H9 (cell line): ENCODE measurements at regions not wholly inside any gene's neighbourhood (a gene's known extent, or its start where the extent isn't known, plus 50 kb on each side); places are given as distances from the start of the nearest gene placed in this dataset.
A peak's percentile ranks its signal among the peaks of the same experiment; 100 is the strongest.

ENCODE experiments used
- DNase-seq: peaks from one replicate; pipeline ENCODE4 v3.0.0-alpha.2; 2017
- H2AFZ ChIP-seq: one replicate; pipeline ENCODE4 v1.6.1; 2013; ENCODE audit warnings: mild to moderate bottlenecking, low read length, control low read depth, moderate library complexity
- H2AK5ac ChIP-seq: 2 replicates; pipeline ENCODE4 v1.6.1; 2013; ENCODE audit warnings: low read length, control low read depth, mixed read lengths; ENCODE audit not compliant: insufficient read length
- H2BK120ac ChIP-seq: one replicate; pipeline ENCODE4 v1.6.1; 2013; ENCODE audit warnings: low read depth, mild to moderate bottlenecking, low read length, control low read depth, inconsistent platforms; ENCODE audit not compliant: poor library complexity, severe bottlenecking
- H2BK12ac ChIP-seq: 2 replicates; pipeline ENCODE4 v1.6.1; 2013; ENCODE audit warnings: low read length, control low read depth, mixed read lengths, low read depth; ENCODE audit not compliant: insufficient read length
- H2BK15ac ChIP-seq: 2 replicates; pipeline ENCODE4 v1.6.1; 2013; ENCODE audit warnings: low read depth, low read length, control low read depth
- H2BK20ac ChIP-seq: one replicate; pipeline ENCODE4 v1.6.1; 2013; ENCODE audit warnings: low read depth, mild to moderate bottlenecking, low read length, control low read depth, inconsistent platforms; ENCODE audit not compliant: poor library complexity, severe bottlenecking
- H2BK5ac ChIP-seq: 2 replicates; pipeline ENCODE4 v1.6.1; 2013; ENCODE audit warnings: low read length, control low read depth, mixed read lengths; ENCODE audit not compliant: insufficient read length
- H3K14ac ChIP-seq: 2 replicates; pipeline ENCODE4 v1.6.1; 2013; ENCODE audit warnings: low read length, control low read depth; ENCODE audit not compliant: insufficient read depth
- H3K18ac ChIP-seq: 2 replicates; pipeline ENCODE4 v1.6.1; 2013; ENCODE audit warnings: low read depth, mild to moderate bottlenecking, mixed read lengths, low read length, control low read depth; ENCODE audit not compliant: insufficient read length
- H3K23ac ChIP-seq: 2 replicates; pipeline ENCODE4 v1.6.1; 2013; ENCODE audit warnings: low read length, control low read depth, mixed read lengths, low read depth; ENCODE audit not compliant: insufficient read length
- H3K23me2 ChIP-seq: 2 replicates; pipeline ENCODE4 v1.6.1; 2013; ENCODE audit warnings: low read depth, mild to moderate bottlenecking, mixed read lengths, low read length, control low read depth; ENCODE audit not compliant: insufficient read length, poor library complexity, severe bottlenecking
- H3K27ac ChIP-seq: 2 replicates; pipeline ENCODE4 v1.5.1; 2013; ENCODE audit warnings: low read length, control low read depth, mixed read lengths, low read depth; ENCODE audit not compliant: insufficient read length
- H3K27me3 ChIP-seq: 2 replicates; pipeline ENCODE4 v1.6.1; 2013; ENCODE audit warnings: low read length, control low read depth, inconsistent platforms; ENCODE audit not compliant: insufficient read depth
- H3K4ac ChIP-seq: 2 replicates; pipeline ENCODE4 v1.6.1; 2013; ENCODE audit warnings: low read depth, mild to moderate bottlenecking, control low read depth, inconsistent platforms, low read length, moderate library complexity
- H3K4me1 ChIP-seq: 2 replicates; pipeline ENCODE4 v1.6.1; 2013; ENCODE audit warnings: low read length, control low read depth, inconsistent platforms; ENCODE audit not compliant: insufficient read depth
- H3K4me2 ChIP-seq: 2 replicates; pipeline ENCODE4 v1.6.1; 2013; ENCODE audit warnings: low read length, control low read depth, mixed read lengths; ENCODE audit not compliant: insufficient read length, insufficient read depth
- H3K56ac ChIP-seq: 2 replicates; pipeline ENCODE4 v1.6.1; 2013; ENCODE audit warnings: low read depth, mild to moderate bottlenecking, mixed read lengths, low read length, control low read depth; ENCODE audit not compliant: insufficient read length
- H3K79me1 ChIP-seq: 2 replicates; pipeline ENCODE4 v1.6.1; 2013; ENCODE audit warnings: low read depth, mild to moderate bottlenecking, moderate library complexity, low read length, control low read depth, inconsistent platforms; ENCODE audit not compliant: insufficient read depth, poor library complexity, severe bottlenecking
- H3K79me2 ChIP-seq: 2 replicates; pipeline ENCODE4 v1.6.1; 2013; ENCODE audit warnings: low read length, control low read depth, inconsistent platforms; ENCODE audit not compliant: insufficient read depth
- H3K9ac ChIP-seq: 2 replicates; pipeline ENCODE4 v1.6.1; 2013; ENCODE audit warnings: low read length, control low read depth, mixed read lengths; ENCODE audit not compliant: insufficient read length; ENCODE audit errors: extremely low read depth
- H3K9me3 ChIP-seq: one replicate; pipeline ENCODE4 v1.6.1; 2013; ENCODE audit warnings: low read depth, low read length, inconsistent platforms; ENCODE audit not compliant: control insufficient read depth
- H3T11ph ChIP-seq: one replicate; pipeline ENCODE4 v1.6.1; 2013; ENCODE audit warnings: mild to moderate bottlenecking, low read length, control low read depth, inconsistent platforms
- H4K20me1 ChIP-seq: one replicate; pipeline ENCODE4 v1.6.1; 2013; ENCODE audit not compliant: control insufficient read depth, insufficient read length, insufficient read depth
- H4K5ac ChIP-seq: 2 replicates; pipeline ENCODE4 v1.6.1; 2013; ENCODE audit warnings: low read depth, mild to moderate bottlenecking, mixed read lengths, low read length, control low read depth; ENCODE audit not compliant: insufficient read length
- H4K8ac ChIP-seq: replicated peaks from 2 replicates; pipeline ENCODE4 v1.6.1; 2013; ENCODE audit warnings: low read length, control low read depth, mixed read lengths, low read depth; ENCODE audit not compliant: insufficient read length
- H4K91ac ChIP-seq: 2 replicates; pipeline ENCODE4 v1.6.1; 2013; ENCODE audit warnings: low read depth, mild to moderate bottlenecking, moderate library complexity, mixed read lengths, low read length, control low read depth; ENCODE audit not compliant: insufficient read length
- H3K27ac Mint-ChIP-seq, 3 experiments: 2 replicates in 2 of 3; 3 replicates in 1 of 3; pipeline ENCODE4 v1.8.0; 2020 to 2021; ENCODE audit warnings: mixed read lengths in 3 of 3, mild to moderate bottlenecking in 1 of 3, moderate library complexity in 1 of 3
- H3K27me3 Mint-ChIP-seq: 2 replicates; pipeline ENCODE4 v1.8.0; 2021; ENCODE audit warnings: low read depth, mild to moderate bottlenecking, moderate library complexity, mixed read lengths
- H3K36me3 Mint-ChIP-seq, 3 experiments: 2 replicates in 2 of 3; 3 replicates in 1 of 3; pipeline ENCODE4 v1.8.0; 2020 to 2021; ENCODE audit warnings: low read depth in 3 of 3, mixed read lengths in 3 of 3; ENCODE audit not compliant: insufficient read depth in 1 of 3
- H3K4me1 Mint-ChIP-seq, 2 experiments: 2 replicates each; pipeline ENCODE4 v1.8.0; 2020; ENCODE audit warnings: mixed read lengths in 2 of 2
- H3K4me3 Mint-ChIP-seq, 2 experiments: 2 replicates in 1 of 2; 3 replicates in 1 of 2; pipeline ENCODE4 v1.8.0; 2020 to 2021; ENCODE audit warnings: mild to moderate bottlenecking in 2 of 2, mixed read lengths in 2 of 2, moderate library complexity in 1 of 2
- H3K9me3 Mint-ChIP-seq, 2 experiments: 2 replicates in 1 of 2; 3 replicates in 1 of 2; pipeline ENCODE4 v1.8.0; 2020; ENCODE audit warnings: mild to moderate bottlenecking in 2 of 2, mixed read lengths in 2 of 2, moderate library complexity in 1 of 2
- WGBS: extraction: QIAGEN DNeasy Blood & Tissue Kit; methylation state at CpG from one replicate; pipeline ENCODE4 v1.1.7; 2013; ENCODE audit warnings: missing lambda C conversion rate, low lambda C conversion rate, mixed read lengths; ENCODE audit not compliant: insufficient read length; ENCODE audit errors: extremely low coverage; 5-methylcytosine and 5-hydroxymethylcytosine counted together
- TF ChIP-seq, protein P1 (sequence below): fragments of 200-600 bp; sonication (generic); conservative IDR thresholded peaks from 3 replicates; pipeline ENCODE4 v1.8.0; 2021; ENCODE audit warnings: antibody characterized with exemption, mild to moderate bottlenecking

DNA sequence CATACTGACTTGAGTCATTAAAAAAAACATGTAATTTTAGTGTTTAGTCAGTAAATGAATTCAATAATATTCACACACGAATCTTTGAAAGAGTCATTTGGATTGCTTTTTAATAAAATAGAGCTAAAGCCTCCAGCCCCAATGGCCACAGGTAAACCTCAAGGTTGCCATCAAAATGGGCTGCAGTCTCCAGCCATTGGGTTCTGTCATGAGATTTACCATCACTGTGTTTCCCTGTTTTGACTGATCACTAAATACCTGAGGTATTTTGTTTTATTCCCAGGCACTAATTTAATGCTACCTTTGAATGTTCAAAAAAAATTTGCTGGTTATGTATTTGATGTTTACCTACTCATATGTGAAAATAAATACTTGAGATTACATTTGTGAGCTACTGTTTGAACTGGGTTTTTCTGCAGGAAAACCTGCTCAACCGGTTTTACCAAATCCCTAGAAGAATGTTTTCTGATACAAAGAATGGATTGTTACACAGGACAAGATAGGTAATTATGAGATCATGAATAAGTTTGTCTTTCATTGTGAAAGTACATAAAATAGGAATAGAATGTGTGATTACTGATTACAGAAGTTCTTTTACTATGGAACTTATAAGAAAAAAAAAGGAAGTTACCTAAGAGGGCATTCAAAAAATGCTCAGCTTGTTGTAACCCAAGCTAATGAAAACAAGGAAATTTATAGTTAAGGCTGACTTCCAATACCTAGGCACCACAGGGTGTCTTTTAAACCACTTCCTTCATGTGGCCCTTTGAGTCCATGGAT, 391.3 kb downstream of the EFNB2 start:
- no peak overlapping the region for H3K18ac ChIP-seq
- H3K79me1 ChIP-seq, result no peaks in the 10 kb centered on the region
- no peak overlapping the region for H2BK15ac ChIP-seq
- H3K4me3 Mint-ChIP-seq, result no peak overlapping the region
- WGBS, result no CpG with 5 or more reads among the region's 2 CpGs
- H3K23me2 ChIP-seq, result no peaks in the 10 kb centered on the region
- no peak overlapping the region for H2AK5ac ChIP-seq
- DNase-seq, result no peak
- no peak overlapping the region for H4K91ac ChIP-seq
- TF ChIP-seq, protein P1, sequence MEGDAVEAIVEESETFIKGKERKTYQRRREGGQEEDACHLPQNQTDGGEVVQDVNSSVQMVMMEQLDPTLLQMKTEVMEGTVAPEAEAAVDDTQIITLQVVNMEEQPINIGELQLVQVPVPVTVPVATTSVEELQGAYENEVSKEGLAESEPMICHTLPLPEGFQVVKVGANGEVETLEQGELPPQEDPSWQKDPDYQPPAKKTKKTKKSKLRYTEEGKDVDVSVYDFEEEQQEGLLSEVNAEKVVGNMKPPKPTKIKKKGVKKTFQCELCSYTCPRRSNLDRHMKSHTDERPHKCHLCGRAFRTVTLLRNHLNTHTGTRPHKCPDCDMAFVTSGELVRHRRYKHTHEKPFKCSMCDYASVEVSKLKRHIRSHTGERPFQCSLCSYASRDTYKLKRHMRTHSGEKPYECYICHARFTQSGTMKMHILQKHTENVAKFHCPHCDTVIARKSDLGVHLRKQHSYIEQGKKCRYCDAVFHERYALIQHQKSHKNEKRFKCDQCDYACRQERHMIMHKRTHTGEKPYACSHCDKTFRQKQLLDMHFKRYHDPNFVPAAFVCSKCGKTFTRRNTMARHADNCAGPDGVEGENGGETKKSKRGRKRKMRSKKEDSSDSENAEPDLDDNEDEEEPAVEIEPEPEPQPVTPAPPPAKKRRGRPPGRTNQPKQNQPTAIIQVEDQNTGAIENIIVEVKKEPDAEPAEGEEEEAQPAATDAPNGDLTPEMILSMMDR, result no peak
- no peak overlapping the region for H3K9ac ChIP-seq
- H4K5ac ChIP-seq, result no peak overlapping the region
- H3K27me3 ChIP-seq, result no peaks in the 10 kb centered on the region
- H3K9me3 Mint-ChIP-seq, result no peaks in the 10 kb centered on the region
- H4K8ac ChIP-seq, result no peak overlapping the region
- no peak overlapping the region for H2BK20ac ChIP-seq
- H3K14ac ChIP-seq, result no peak overlapping the region
- no peaks in the 10 kb centered on the region for H3K9me3 ChIP-seq
- H3K36me3 Mint-ChIP-seq, result peaks cover 5 to 7% (median 6%) of the 10 kb centered on the region in 3 experiments; a peak in 4 of 7 replicates
- no peak overlapping the region for H3K56ac ChIP-seq
- no peak overlapping the region for H2BK120ac ChIP-seq
- no peak overlapping the region for H3K23ac ChIP-seq
- no peak overlapping the region for H2AFZ ChIP-seq
- peaks cover 6% of the 10 kb centered on the region; the same call in 1 of the 2 replicates for H3K4me1 ChIP-seq
- no peaks in the 10 kb centered on the region for H4K20me1 ChIP-seq
- peak overlapping the region in 2 of 3 experiments; percentile 71 to 87; a peak in 3 of 7 replicates for H3K27ac Mint-ChIP-seq
- no peak overlapping the region for H3K4ac ChIP-seq
- H3K4me2 ChIP-seq, result no peak overlapping the region
- H2BK5ac ChIP-seq, result no peak overlapping the region
- H2BK12ac ChIP-seq, result no peak overlapping the region
- H3K79me2 ChIP-seq, result no peaks in the 10 kb centered on the region
- H3K4me1 Mint-ChIP-seq, result peaks cover 43 to 44% of the 10 kb centered on the region in 2 experiments
- peak overlapping the region; percentile 76 for H3K27ac ChIP-seq
- H3T11ph ChIP-seq, result no peak overlapping the region
- no peaks in the 10 kb centered on the region; the same call in 1 of the 2 replicates for H3K27me3 Mint-ChIP-seq
